Neural progenitor cell (in vitro differentiated cells): ENCODE measurements at regions not wholly inside any gene's neighbourhood (a gene's known extent, or its start where the extent isn't known, plus 50 kb on each side); places are given as distances from the start of the nearest gene placed in this dataset.

Source experiments
- DNase-seq: peaks from one replicate; pipeline ENCODE4 v3.0.0-alpha.2; 2016; ENCODE audit warnings: low spot score
- H2AFZ ChIP-seq: fragments of 200-600 bp; sonication (generic); replicated peaks from 2 replicates; pipeline ENCODE4 v1.6.1; 2016; ENCODE audit warnings: antibody characterized with exemption
- H3F3A ChIP-seq: fragments of 200-600 bp; sonication (generic); 2 replicates; pipeline ENCODE4 v1.6.1; 2016; ENCODE audit warnings: antibody characterized with exemption, low read depth
- H3K27ac ChIP-seq: fragments of 200-600 bp; sonication (generic); 2 replicates; pipeline ENCODE4 v1.5.1; 2016; ENCODE audit warnings: mild to moderate bottlenecking
- H3K27me3 ChIP-seq: fragments of 200-600 bp; sonication (generic); 2 replicates; pipeline ENCODE4 v1.6.1; 2016; ENCODE audit warnings: mild to moderate bottlenecking, moderate library complexity
- H3K36me3 ChIP-seq: fragments of 200-600 bp; sonication (generic); 2 replicates; pipeline ENCODE4 v1.5.1; 2016
- H3K4me1 ChIP-seq: fragments of 200-600 bp; sonication (generic); 2 replicates; pipeline ENCODE4 v1.6.1; 2016; ENCODE audit warnings: mixed run types
- H3K4me2 ChIP-seq: fragments of 200-600 bp; sonication (generic); 2 replicates; pipeline ENCODE4 v1.6.1; 2016
- H3K4me3 ChIP-seq: fragments of 200-600 bp; sonication (generic); 2 replicates; pipeline ENCODE4 v1.5.1; 2016
- H3K79me2 ChIP-seq: fragments of 200-600 bp; sonication (generic); 2 replicates; pipeline ENCODE4 v1.6.1; 2016; ENCODE audit warnings: low read depth
- H3K9ac ChIP-seq: fragments of 200-600 bp; sonication (generic); 2 replicates; pipeline ENCODE4 v1.6.1; 2016
- H3K9me3 ChIP-seq: fragments of 200-600 bp; sonication (generic); 2 replicates; pipeline ENCODE4 v1.5.1; 2016; ENCODE audit warnings: low read depth
- H4K20me1 ChIP-seq: fragments of 200-600 bp; sonication (generic); 2 replicates; pipeline ENCODE4 v1.6.1; 2016; ENCODE audit warnings: low read depth
- H3K27ac Mint-ChIP-seq: 3 replicates; pipeline ENCODE4 v1.8.0; 2021; ENCODE audit warnings: mixed read lengths
- H3K27me3 Mint-ChIP-seq: 2 replicates; pipeline ENCODE4 v1.8.0; 2022; ENCODE audit warnings: low read depth, mild to moderate bottlenecking, inconsistent platforms, moderate library complexity, mixed read lengths; ENCODE audit not compliant: insufficient read depth
- H3K36me3 Mint-ChIP-seq: 3 replicates; pipeline ENCODE4 v1.8.0; 2021; ENCODE audit warnings: mixed read lengths
- H3K4me1 Mint-ChIP-seq: 3 replicates; pipeline ENCODE4 v1.8.0; 2021; ENCODE audit warnings: mixed read lengths
- H3K4me3 Mint-ChIP-seq: 3 replicates; pipeline ENCODE4 v1.8.0; 2021; ENCODE audit warnings: mild to moderate bottlenecking, moderate library complexity, mixed read lengths
- H3K9me3 Mint-ChIP-seq: 3 replicates; pipeline ENCODE4 v1.8.0; 2020; ENCODE audit warnings: mixed read lengths
- CTCF ChIP-seq: fragments of 200-600 bp; sonication (generic); IDR thresholded peaks from 2 replicates; pipeline ENCODE4 v1.5.1; 2017; ENCODE audit warnings: antibody characterized with exemption, mild to moderate bottlenecking
- EZH2 ChIP-seq: fragments of 200-600 bp; sonication (generic); IDR thresholded peaks from 2 replicates; pipeline ENCODE4 v1.6.1; 2017; ENCODE audit warnings: antibody characterized with exemption, mild to moderate bottlenecking, moderate library complexity
- EZH2phosphoT487 ChIP-seq: fragments of 200-600 bp; sonication (generic); IDR thresholded peaks from 2 replicates; pipeline ENCODE4 v1.6.1; 2017; ENCODE audit warnings: antibody characterized with exemption

GRCh38 chr4:58456727-58457384, 1346.7 kb upstream of the IGFBP7 start:
- Histone ChIP-seq H3K79me2 (no peaks in the 10 kb centered on the region), H4K20me1 (no peaks in the 10 kb centered on the region), H3K9me3 (no peaks in the 10 kb centered on the region), H3K4me2 (no peak overlapping the region), H3K27me3 (no peaks in the 10 kb centered on the region), H2AFZ (no peak overlapping the region), H3K36me3 (no peaks in the 10 kb centered on the region), H3K4me3 (no peak overlapping the region), H3K27ac (no peak overlapping the region), H3K4me1 (no peaks in the 10 kb centered on the region), H3F3A (no peaks in the 10 kb centered on the region), H3K9ac (no peak overlapping the region)
- no peaks in the 10 kb centered on the region for H3K4me1 Mint-ChIP-seq
- no peaks in the 10 kb centered on the region for H3K27me3 Mint-ChIP-seq
- no peak overlapping the region for H3K27ac Mint-ChIP-seq
- H3K9me3 Mint-ChIP-seq, result peaks cover under 1% of the 10 kb centered on the region
- H3K36me3 Mint-ChIP-seq, result no peaks in the 10 kb centered on the region
- TF ChIP-seq EZH2 (no peak), CTCF (no peak), EZH2phosphoT487 (no peak)
- no peak for DNase-seq
- H3K4me3 Mint-ChIP-seq, result no peak overlapping the region

- no peak overlapping the region for H3K27ac Mint-ChIP-seq
These were observed 1343.8 kb upstream of the IGFBP7 start for GRCh38 chr4:58453956-58454355.

GRCh38 chr4:58451707-58452106, 1341.5 kb upstream of the IGFBP7 start:
- H3K4me1 Mint-ChIP-seq, result no peaks in the 10 kb centered on the region
- Histone ChIP-seq H3K9ac (no peak overlapping the region), H3K36me3 (no peaks in the 10 kb centered on the region), H3K27ac (no peak overlapping the region), H3K4me3 (no peak overlapping the region), H3F3A (no peaks in the 10 kb centered on the region), H3K79me2 (no peaks in the 10 kb centered on the region), H3K27me3 (no peaks in the 10 kb centered on the region), H3K4me1 (no peaks in the 10 kb centered on the region), H2AFZ (no peak overlapping the region), H4K20me1 (no peaks in the 10 kb centered on the region), H3K4me2 (no peak overlapping the region), H3K9me3 (no peaks in the 10 kb centered on the region)
- H3K9me3 Mint-ChIP-seq, result no peaks in the 10 kb centered on the region
- no peak for DNase-seq
- TF ChIP-seq CTCF (no peak), EZH2 (no peak), EZH2phosphoT487 (no peak)
- no peak overlapping the region for H3K27ac Mint-ChIP-seq
- H3K36me3 Mint-ChIP-seq, result no peaks in the 10 kb centered on the region
- peaks cover 2% of the 10 kb centered on the region for H3K27me3 Mint-ChIP-seq
- H3K4me3 Mint-ChIP-seq, result no peak overlapping the region

More at GRCh38 chr4:58453956-58454355, 1343.8 kb upstream of the IGFBP7 start:
- Histone ChIP-seq H3K4me3 (no peak overlapping the region), H2AFZ (no peak overlapping the region), H3K4me2 (no peak overlapping the region), H3K9ac (no peak overlapping the region), H3K4me1 (no peaks in the 10 kb centered on the region), H3K79me2 (no peaks in the 10 kb centered on the region), H4K20me1 (no peaks in the 10 kb centered on the region), H3K9me3 (no peaks in the 10 kb centered on the region), H3K27ac (no peak overlapping the region), H3K27me3 (no peaks in the 10 kb centered on the region), H3K36me3 (no peaks in the 10 kb centered on the region), H3F3A (no peaks in the 10 kb centered on the region)
- H3K36me3 Mint-ChIP-seq, result no peaks in the 10 kb centered on the region
- no peaks in the 10 kb centered on the region for H3K4me1 Mint-ChIP-seq
- DNase-seq, result no peak
- H3K4me3 Mint-ChIP-seq, result no peak overlapping the region
- H3K27me3 Mint-ChIP-seq, result peaks cover 2% of the 10 kb centered on the region
- H3K9me3 Mint-ChIP-seq, result no peaks in the 10 kb centered on the region
- TF ChIP-seq EZH2phosphoT487 (no peak), EZH2 (no peak), CTCF (no peak)
